Stomach (tissue), 4 donors: ENCODE measurements at regions not wholly inside any gene's neighbourhood (a gene's known extent, or its start where the extent isn't known, plus 50 kb on each side); places are given as distances from the start of the nearest gene placed in this dataset.

Source experiments
- CTCF ChIP-seq, 7 experiments: fragments of 450-650 bp in 4 of 7; fragments of 200-600 bp in 3 of 7; sonication (generic) in 3 of 7; IDR thresholded peaks; one replicate each; pipeline ENCODE4 v1.5.1; 2016 to 2019; ENCODE audit warnings: antibody characterized with exemption in 7 of 7, control low read depth in 2 of 7, mild to moderate bottlenecking in 1 of 7
- EP300 ChIP-seq: sonication (generic); formaldehyde crosslinking; IDR thresholded peaks from one replicate; pipeline ENCODE4 v1.6.1; 2017; ENCODE audit warnings: antibody characterized with exemption
- POLR2AphosphoS5 ChIP-seq, 3 donors: sonication (generic); formaldehyde crosslinking; IDR thresholded peaks; one replicate each; pipeline ENCODE4 v1.6.1; 2016; ENCODE audit warnings: antibody characterized with exemption in 3 of 3

- TF ChIP-seq CTCF (IDR thresholded peaks at IDR 0.05) (no peak), POLR2AphosphoS5 (IDR thresholded peaks at IDR 0.05) (no peak), EP300 (no peak)
These were observed 271.0 kb downstream of the C16orf95 start for GRCh38 chr16:87046235-87046634.
